GM19351 (cell line): ENCODE measurements at regions not wholly inside any gene's neighbourhood (a gene's known extent, or its start where the extent isn't known, plus 50 kb on each side); places are given as distances from the start of the nearest gene placed in this dataset.

Experiments used
- ATAC-seq: cut with Tn5 transposase; IDR thresholded peaks from one replicate; pipeline ENCODE4 v1.9.1; 2021; ENCODE audit warnings: mild to moderate bottlenecking, moderate library complexity; ENCODE audit not compliant: unreplicated experiment

DNA sequence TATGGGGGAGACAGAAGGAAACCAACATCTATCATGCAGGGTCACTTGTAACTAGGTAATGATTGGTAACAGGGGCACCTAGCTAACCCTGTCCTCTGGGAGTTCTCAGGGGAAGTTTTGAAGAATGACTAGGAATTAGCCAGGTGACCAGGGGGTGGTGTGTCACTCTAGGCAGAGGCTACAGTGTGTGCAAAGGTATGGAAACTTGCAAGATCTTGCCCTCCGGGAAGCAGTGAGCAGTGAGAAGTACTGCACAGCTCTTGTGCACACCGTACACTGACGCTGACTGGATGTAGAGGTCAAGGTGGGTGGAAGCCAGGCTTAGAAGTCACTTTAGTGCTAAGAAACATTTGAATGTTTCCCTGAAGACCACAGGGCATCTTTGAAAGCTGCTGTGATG is 62.9 kb upstream of the LMO4 start:
- no peak for ATAC-seq

DNA sequence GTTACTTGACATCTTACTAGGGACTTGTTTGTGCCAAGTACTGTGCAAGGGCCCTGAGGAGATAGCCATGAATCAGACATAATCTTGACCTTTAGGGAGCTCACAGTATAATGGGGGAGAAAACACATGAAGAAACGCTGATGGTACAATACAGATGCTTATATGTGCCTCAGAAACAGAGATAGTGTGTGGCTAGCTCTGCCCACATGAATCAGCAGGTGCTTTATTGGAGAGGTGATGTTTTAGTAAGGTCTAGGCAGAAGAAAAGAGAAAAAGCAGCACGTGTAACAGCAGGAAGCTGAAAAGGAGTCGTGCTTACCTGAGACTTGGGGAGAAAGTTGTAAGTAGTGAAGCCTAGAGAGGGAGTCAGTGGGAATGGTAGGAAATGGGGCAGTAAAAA is 60.6 kb upstream of the LMO4 start:
- no peak for ATAC-seq

DNA sequence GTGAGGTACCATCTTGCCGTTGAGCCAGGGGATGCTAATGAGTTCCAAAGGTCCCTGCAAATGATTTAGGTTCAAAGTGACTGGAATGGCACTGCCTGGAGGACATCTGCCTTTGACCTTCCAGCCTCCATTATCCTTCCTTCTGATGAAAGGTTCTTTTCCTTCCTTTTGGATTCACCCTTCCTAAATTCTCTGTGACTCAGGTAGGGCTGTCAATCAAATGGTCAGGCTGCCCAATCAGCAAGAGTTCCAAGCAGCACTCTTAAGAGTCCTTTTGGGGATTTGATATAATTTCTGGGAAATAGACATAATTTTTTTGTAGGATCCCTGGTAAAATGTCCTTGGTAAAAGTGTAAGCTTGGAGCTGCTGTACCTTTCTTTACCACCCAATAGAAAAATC is 58.8 kb upstream of the LMO4 start:
- no peak for ATAC-seq

DNA sequence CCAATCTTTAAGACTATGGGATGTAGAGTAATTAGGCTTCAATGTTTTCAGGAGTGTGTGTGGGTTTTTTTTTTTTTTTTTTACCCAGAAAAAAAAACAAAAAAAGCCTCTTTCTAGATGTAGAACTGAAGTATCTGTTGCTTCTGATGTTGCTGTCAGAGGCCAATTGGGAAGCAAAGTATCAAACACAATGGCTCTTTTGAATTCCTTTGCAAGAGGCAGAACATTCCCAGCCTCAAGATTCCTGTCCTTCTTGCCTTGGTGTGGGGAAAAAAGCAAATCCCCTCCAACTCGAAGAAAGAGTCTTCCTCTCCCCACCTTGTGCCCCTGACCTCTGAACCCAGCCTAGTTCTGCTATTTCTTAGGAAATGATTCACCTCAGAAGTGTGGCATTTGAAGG is 55.4 kb upstream of the LMO4 start:
- no peak for ATAC-seq

DNA sequence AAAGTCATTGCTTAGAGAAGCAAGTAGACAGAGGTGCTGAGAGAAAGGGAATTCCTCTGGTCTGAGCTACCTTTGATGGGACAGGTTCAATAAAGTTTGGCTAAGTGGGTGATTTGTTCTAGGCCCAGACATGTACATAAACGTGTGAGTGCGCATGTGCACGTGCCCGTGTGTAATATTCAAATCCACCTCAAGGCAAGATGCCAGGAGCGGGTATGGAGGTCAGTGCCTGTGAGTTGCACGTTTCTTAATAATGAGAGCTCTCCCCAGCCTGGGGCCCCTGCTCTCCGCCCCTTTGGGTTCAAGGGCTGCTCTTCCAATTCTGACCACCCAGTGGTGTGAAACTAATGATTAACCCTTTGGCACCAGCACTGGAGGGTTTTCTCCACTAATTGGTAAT is 53.8 kb upstream of the LMO4 start:
- no peak for ATAC-seq

DNA sequence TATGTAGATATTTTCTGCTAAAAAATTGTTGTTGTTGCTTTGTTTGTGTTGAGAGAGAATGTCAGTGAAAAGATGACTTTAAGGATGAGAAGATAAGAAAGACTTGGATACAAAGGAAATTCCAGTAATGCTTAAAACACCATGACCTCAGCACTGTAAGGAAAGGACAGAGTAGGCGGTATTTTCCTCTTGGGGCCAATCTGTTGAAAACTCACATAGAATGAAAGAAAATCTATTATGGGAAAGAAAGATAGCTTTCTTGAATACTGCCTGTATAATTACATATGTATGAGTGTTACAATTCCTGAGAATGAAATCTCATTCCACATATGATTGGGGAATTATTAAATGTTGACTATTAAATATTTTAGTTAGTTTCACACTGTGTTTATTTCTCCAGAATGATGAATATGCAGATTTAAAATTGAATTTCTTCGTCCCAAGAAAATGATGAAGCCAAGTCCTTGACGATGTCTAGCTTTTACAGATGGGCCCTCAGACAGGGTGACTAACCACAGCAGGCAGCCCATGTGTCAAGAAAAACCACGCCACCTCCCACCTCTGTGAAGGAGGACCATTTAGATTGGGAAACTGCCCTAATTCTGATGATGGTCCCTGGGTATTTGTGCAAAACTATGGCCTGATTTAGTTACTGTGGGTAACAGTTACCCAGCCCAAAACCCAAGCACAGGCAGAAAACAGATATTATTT is 49.7 kb upstream of the LMO4 start:
- ATAC-seq: no peak
